ENCODE measurements at regions not wholly inside any gene's neighbourhood (a gene's known extent, or its start where the extent isn't known, plus 50 kb on each side); places are given as distances from the start of the nearest gene placed in this dataset.

DNA sequence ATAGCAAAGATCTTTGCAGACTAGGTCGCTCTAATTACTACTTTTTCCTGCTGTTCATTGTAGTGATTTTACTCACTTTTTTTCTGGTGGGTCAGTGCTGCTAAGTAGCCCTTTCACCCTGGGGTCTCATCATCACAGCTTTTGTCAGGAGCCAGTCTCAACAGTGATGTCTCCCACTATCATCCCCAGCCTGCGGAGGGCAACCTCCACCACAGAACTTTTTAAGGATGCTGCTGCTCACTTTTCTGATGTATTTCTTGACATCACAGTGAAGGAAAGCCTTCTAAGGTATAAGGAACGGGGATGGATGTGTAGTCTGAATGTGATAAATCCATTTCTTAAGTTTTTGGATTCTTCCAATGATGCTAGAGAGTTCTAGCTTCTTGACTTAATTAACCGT is 242.5 kb upstream of the RIOK2 start:
- no peaks in the 10 kb centered on the region for H3K36me3 Mint-ChIP-seq (ENCODE audit: low read depth)
- no peaks in the 10 kb centered on the region for H3K4me1 Mint-ChIP-seq (ENCODE audit: low read depth)
- CTCF ChIA-PET, result interaction anchor here (0.6 kb wide), 1 partner anchor 1192 kb away, joined by 3 read pairs; no protein-coding TSS in a partner anchor

DNA sequence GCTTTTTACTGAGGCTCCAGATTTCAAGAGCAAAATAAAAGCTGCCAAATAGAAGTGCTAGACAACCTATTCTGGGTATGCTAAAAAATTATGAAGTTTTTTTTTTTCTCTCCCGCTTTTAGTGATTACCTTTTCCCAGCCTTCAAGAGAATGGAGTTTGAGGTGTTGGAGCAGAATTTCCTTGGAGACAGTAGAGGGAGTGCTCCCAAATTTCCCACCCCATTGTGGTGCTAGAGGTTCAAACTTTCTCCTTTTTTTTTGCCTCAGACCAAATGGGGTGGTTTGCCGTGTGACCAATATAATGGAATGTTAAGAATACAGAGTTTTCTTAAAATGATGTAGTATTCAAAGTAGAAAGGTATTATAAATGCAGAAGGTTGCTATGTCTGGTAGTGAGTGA is 244.2 kb upstream of the RIOK2 start:
- Mint-ChIP-seq H3K4me1 (ENCODE audit: low read depth) (no peaks in the 10 kb centered on the region), H3K36me3 (ENCODE audit: low read depth) (no peaks in the 10 kb centered on the region), H3K9me3 (no peaks in the 10 kb centered on the region), H3K4me3 (no peak overlapping the region), H3K27me3 (peaks cover 5% of the 10 kb centered on the region), H3K27ac (no peak overlapping the region)
- intact Hi-C loops (cut with DNase I, micrococcal nuclease), result no loop called here
- no peaks in the 10 kb centered on the region for H3K27me3 ChIP-seq (ENCODE audit: control insufficient read depth in 1 of 2, insufficient read depth in 2 of 2, low read length in 2 of 2)
- no peaks in the 10 kb centered on the region for H3K36me3 ChIP-seq (ENCODE audit: insufficient read depth, low read length)
- TF ChIP-seq, protein P1, sequence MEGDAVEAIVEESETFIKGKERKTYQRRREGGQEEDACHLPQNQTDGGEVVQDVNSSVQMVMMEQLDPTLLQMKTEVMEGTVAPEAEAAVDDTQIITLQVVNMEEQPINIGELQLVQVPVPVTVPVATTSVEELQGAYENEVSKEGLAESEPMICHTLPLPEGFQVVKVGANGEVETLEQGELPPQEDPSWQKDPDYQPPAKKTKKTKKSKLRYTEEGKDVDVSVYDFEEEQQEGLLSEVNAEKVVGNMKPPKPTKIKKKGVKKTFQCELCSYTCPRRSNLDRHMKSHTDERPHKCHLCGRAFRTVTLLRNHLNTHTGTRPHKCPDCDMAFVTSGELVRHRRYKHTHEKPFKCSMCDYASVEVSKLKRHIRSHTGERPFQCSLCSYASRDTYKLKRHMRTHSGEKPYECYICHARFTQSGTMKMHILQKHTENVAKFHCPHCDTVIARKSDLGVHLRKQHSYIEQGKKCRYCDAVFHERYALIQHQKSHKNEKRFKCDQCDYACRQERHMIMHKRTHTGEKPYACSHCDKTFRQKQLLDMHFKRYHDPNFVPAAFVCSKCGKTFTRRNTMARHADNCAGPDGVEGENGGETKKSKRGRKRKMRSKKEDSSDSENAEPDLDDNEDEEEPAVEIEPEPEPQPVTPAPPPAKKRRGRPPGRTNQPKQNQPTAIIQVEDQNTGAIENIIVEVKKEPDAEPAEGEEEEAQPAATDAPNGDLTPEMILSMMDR (IDR thresholded peaks at IDR 0.05), result no peak
- H3K4me1 ChIP-seq (ENCODE audit: insufficient read depth, low read length), result no peaks in the 10 kb centered on the region
- H3K9me3 ChIP-seq (ENCODE audit: control insufficient read depth in 1 of 2, insufficient read depth in 1 of 2, low read length in 2 of 2), result no peaks in the 10 kb centered on the region
- H3K4me3 ChIP-seq (ENCODE audit: low read length), result no peak overlapping the region
- ChIA-PET POLR2A (interaction anchor here (0.7 kb wide), 1 partner anchor 34 kb away, joined by 4 read pairs; no protein-coding TSS in a partner anchor), CTCF (no interaction called here)
- ATAC-seq (ENCODE audit: poor library complexity) (no peak), DNase-seq (no peak)
- no peak overlapping the region for H3K27ac ChIP-seq (ENCODE audit: low read depth in 1 of 2, low read length in 2 of 2)

More for the DNA sequence above, 242.5 kb upstream of the RIOK2 start:
- peak in 2 of 14 experiments; percentile 0 to 2 for DNase-seq
- H3K27me3 ChIP-seq (ENCODE audit: control insufficient read depth in 1 of 2, insufficient read depth in 2 of 2, low read length in 2 of 2), result no peaks in the 10 kb centered on the region
- H3K4me1 ChIP-seq (ENCODE audit: insufficient read depth, low read length), result no peaks in the 10 kb centered on the region
- TF ChIP-seq, protein P1 (IDR thresholded peaks at IDR 0.05), result no peak
- Mint-ChIP-seq H3K9me3 (no peaks in the 10 kb centered on the region), H3K27me3 (no peaks in the 10 kb centered on the region), H3K27ac (no peak overlapping the region), H3K4me3 (no peak overlapping the region)
- no peak overlapping the region for H3K4me3 ChIP-seq (ENCODE audit: low read length)
- POLR2A ChIA-PET, result no interaction called here
- H3K9me3 ChIP-seq (ENCODE audit: control insufficient read depth in 1 of 2, insufficient read depth in 1 of 2, low read length in 2 of 2), result no peaks in the 10 kb centered on the region
- intact Hi-C loops (cut with DNase I, micrococcal nuclease), result no loop called here
- H3K27ac ChIP-seq (ENCODE audit: low read depth in 1 of 2, low read length in 2 of 2), result no peak overlapping the region
- no peaks in the 10 kb centered on the region for H3K36me3 ChIP-seq (ENCODE audit: insufficient read depth, low read length)
- ATAC-seq (ENCODE audit: poor library complexity), result no peak

DNA sequence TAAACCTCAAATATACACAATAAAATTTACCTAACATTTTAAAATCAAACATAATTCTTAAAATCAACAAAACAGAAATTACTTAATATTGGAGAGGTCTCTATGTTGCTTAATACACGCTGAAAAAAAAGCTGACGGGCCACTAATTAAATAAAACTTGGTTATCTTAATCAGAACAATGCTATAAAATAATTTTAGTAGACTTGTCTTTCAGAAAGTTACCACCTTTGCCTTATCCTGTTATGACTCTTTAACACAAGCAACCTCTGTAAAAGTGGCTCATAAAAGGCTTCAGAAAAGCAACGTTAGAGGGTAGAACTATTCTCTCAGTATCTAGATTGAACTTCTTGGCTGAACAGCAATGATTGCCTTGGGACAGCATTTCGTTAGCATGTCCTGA is 251.0 kb upstream of the RIOK2 start:
- ATAC-seq (ENCODE audit: poor library complexity) (no peak), DNase-seq (no peak)
- no peaks in the 10 kb centered on the region for H3K9me3 Mint-ChIP-seq
- Histone ChIP-seq H3K4me1 (ENCODE audit: insufficient read depth, low read length) (no peaks in the 10 kb centered on the region), H3K27ac (ENCODE audit: low read depth in 1 of 2, low read length in 2 of 2) (no peak overlapping the region), H3K9me3 (ENCODE audit: control insufficient read depth in 1 of 2, insufficient read depth in 1 of 2, low read length in 2 of 2) (no peaks in the 10 kb centered on the region), H3K36me3 (ENCODE audit: insufficient read depth, low read length) (no peaks in the 10 kb centered on the region), H3K4me3 (ENCODE audit: low read length) (no peak overlapping the region), H3K27me3 (ENCODE audit: control insufficient read depth in 1 of 2, insufficient read depth in 2 of 2, low read length in 2 of 2) (no peaks in the 10 kb centered on the region)
- intact Hi-C loops (cut with DNase I, micrococcal nuclease), result no loop called here
- no peaks in the 10 kb centered on the region for H3K36me3 Mint-ChIP-seq (ENCODE audit: low read depth)
- POLR2A ChIA-PET, result no interaction called here
- H3K27me3 Mint-ChIP-seq, result peaks cover 5% of the 10 kb centered on the region
- TF ChIP-seq, protein P1 (IDR thresholded peaks at IDR 0.05), result no peak
- H3K4me1 Mint-ChIP-seq (ENCODE audit: low read depth), result no peaks in the 10 kb centered on the region
- CTCF ChIA-PET, result no interaction called here
- no peak overlapping the region for H3K4me3 Mint-ChIP-seq
- H3K27ac Mint-ChIP-seq, result no peak overlapping the region
